Middle frontal gyrus (tissue), 1 donor: ENCODE measurements at regions not wholly inside any gene's neighbourhood (a gene's known extent, or its start where the extent isn't known, plus 50 kb on each side); places are given as distances from the start of the nearest gene placed in this dataset.

ENCODE experiments used
- DNase-seq: peaks from one replicate; pipeline ENCODE4 v3.0.0-alpha.2; 2015; ENCODE audit warnings: low spot score; ENCODE audit errors: extremely low spot score

DNA sequence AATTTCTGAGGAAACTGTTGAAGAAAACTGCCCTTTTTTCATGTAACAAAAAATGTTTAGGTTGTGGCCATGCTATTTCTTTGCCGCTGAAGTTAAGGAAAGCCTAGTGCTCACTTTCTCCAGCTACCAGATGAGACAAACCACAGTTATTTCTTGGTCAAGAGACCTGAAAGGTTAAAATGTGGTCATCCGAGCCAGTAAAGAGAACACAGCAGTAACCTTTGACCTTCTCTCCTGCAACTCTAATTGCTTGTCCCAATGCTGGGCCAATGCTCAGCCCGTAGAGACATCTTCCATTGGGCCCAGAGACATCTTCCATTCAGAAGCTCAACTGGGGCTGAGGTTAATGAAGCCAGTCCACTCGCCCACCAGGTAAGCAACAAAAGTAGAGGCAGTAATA is 109.8 kb upstream of the CPSF6 start:
- DNase-seq, result no peak

DNA sequence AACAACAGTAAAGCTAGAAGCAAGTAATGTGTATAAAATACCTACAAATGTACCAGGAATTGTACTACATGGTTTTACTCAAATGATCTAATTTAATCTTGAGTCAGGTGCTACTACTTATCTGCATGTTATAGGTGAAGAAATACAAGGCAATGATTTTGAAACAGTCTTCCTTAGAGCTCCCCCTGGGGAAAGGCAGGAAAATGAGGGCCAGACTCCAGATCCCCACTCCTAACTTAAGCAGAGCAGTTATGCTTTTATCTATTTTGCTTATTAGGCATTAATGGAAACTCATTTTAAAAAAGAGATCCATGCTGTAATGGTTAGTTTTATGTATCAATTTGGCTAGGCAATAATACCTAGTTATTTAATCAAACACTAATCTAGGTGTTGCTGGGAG is 109.3 kb upstream of the CPSF6 start:
- no peak for DNase-seq

DNA sequence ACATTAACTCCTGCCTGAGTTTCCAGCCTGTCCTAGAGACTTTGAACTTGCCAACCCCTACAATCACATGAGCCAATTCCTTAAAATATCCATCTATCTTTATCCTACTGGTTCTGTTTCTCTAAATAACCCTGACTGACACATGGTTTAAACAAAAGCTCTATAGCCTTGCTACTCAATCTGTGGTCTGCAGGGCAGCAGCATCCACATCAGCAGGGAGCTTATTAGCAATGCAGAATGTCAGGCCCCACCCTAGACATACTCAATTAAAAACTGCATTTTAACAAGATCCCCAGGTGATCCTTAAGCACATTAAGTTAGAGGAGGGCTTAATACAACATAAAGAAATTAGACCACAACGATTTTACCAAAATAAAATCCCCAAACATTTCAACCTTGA is 108.3 kb upstream of the CPSF6 start:
- no peak for DNase-seq

DNA sequence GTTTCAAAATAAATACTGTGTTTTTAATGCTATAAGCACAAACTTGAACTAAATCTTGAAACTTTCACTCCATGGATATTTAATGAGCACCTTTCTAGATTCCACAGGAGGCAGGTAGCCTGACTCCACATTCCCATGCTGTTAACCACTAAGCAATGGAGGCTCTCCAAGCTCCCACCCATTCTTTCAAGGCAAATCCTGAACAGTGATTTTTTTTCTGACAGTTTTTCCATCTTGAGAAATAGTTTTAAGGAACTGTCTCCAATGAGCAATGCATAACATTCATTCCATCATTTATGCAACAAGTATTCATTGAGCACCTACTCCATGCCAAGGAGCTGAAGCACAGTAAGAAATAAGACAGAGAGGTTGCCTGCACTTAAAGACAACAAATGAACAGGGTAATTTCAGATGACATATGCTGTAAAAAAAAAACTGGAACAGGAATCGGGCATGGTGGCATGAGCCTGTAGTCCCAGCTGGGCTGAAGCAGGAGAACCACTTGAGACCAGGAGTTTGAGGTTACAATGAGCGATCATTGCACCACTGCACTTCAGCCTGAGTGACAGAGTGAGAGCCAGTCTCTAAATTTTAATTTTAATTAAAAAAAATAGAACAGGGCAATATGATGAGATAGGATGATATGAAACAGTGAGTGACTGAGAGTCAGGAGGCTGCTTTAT is 102.3 kb upstream of the CPSF6 start:
- DNase-seq, result no peak

DNA sequence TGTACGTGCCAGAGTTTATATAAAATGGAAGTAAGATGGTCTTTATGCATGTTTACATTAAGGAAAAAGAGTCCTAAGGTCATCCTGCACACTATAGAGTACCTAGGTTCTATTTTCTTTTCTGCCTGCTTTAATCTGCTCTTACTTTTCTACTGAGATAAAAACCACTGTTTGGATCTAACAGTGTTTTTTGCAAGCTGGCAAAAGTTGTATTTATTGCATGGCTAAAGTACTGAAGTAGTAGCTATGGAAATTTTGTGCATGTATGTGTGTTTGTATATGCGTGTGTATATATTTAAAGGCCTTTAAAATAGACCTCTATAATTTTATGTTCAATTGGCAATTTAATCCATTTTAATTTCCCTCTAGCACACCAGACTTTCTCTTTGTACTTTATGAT is 98.3 kb upstream of the CPSF6 start:
- no peak for DNase-seq

DNA sequence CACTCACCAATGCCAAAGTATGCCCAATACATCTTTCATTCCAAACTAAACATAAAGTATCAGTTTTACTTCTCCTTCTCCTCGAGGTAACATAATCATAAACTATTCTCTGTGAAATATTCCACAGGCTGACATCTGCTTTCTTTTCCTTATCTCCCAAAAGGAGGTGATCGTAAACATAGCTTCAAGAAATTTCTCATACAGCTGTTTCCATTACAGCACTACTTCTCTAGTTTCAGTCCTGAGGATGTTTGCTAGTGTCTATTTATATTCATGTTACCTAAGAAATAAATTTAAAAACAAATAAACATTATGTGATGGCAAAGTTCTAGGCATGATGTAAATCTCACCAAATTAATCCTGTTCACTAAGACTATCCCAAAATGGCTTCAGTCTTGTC is 90.1 kb upstream of the CPSF6 start:
- DNase-seq, result no peak

DNA sequence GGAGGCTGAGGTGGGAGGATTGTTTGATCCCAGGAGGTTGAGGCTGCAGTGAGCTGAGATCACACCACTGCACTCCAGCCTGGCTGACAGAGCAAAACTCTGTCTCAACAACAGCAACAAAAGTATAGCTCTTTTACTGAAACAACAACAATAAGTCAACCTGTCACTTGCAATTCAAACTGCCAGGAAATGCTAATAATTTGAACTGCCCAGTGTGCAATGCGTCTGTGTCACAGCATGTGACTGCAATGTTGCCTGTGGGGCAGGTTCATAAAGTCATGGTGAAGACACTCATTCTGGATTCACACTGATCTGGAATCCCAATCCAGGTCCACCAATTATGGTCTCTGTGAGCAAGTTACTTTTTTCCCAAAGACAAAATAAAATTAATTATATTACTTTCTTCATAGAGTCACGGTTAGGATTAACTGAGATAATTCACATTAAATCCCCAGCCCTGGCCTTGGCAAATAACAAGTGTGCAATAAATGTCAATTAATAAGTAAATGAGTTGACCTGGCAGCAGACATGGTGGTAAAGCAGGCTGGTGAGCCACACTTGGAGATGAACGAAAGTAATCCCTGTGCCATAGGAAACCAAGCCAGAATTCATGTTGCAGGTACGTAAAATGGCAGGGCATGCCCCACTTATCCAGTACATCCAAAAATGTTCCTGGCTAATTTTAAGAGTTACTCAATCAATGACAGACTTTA is 89.1 kb upstream of the CPSF6 start:
- DNase-seq, result no peak

DNA sequence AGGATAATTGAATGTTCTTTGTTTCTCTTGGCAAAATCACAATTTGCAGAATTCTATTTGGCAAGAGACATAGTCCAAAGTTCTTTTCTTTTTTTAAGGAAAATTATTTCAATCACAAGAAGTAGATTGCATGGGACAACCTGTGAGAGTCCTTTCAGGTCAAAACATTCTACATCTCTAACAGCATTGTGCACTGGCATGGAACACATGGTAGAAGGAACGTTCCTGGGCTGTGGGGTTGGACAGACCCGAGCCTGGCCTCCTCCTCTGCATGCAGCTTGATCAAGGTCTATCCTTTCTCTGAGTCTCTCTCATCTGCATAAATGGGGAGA is 88.6 kb upstream of the CPSF6 start:
- DNase-seq, result no peak

DNA sequence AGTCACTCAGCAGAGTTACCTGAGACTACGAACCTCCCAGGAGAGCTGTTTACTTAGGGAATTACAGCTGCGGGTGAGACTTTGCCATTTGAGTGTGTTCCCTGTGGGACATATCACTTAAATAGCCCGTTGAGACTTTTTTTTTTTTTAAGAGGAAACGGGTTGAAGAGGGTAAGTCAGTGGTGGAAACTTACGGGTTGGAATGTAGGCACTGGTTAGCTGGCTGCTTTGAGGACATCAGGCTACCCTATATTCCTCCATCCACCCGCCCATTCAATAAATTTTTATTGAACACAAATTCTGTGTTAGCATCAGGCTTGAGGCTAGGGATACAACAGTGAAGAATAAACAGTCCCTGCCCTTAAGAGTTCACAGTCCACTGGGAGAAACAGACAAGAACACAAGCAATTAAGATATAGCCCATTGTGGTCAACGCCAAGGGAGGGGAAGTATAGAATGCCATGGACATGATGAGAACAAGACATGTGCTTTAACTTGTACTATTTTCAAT is 88.1 kb upstream of the CPSF6 start:
- no peak for DNase-seq

DNA sequence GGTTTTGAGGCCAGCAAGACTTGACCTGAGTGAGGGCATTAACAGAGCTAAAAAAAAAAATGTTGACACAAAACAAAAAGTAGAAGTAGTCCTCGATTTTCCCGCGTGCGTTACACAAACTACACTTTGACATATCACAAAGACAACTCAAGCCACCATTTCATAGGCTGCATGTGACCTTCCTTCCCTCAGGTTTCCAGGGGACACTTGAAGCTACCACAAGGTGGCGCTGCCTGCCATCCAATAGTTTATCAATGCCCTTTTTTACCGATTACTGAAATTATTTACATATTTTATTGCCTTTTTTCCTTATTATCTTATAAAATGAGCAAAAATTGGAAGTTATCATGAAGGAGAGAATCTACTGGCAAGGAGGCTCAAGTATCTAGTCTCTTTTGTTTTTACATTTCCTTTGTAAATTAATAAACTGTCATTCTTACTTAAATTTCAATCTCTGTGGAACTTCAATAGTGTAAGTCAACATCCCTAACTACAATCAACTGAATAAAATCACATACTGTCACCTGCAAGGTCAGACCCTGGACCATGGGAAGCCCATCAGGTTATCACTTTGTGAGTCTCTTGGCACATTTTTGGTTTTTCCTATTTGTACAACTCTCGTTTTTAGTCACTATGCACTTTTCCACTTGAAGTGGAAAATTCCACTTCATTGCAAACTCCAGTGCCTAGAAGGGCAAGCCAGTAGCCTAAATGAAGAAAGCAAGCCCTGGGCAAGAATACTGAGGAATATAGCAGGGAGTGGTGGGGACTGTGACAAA is 84.6 kb upstream of the CPSF6 start:
- no peak for DNase-seq

DNA sequence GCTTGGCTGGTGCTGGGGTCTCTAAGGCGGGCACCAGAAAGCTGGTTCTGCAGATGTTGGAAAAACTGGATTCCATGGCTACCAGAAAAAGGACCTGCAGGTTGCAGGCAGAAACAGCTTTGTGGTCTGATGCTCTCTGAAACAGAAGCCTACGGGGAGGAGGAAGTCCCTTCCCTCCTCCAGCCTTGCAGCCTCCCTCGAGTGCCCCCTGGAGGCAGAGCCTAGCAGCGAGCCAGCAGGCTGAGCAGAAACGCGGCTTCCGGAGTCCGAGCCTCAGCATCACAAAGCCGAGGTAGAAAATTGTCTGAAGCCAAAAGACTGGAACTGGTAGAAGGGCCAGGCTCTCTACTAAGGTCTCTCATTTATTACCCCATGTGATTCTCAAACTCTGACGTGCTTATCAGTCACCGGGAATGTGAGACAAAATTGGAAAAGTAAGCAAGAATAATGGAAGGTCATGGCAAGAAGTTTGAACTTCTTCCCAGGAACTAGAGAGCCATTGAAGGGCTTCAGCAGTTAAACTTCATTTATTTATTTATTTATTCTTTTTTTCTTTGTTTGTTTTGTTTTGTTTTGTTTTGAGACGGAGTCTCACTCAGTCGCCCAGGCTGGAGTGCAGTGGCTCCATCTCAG is 82.2 kb upstream of the CPSF6 start:
- DNase-seq, result peak; percentile 79

DNA sequence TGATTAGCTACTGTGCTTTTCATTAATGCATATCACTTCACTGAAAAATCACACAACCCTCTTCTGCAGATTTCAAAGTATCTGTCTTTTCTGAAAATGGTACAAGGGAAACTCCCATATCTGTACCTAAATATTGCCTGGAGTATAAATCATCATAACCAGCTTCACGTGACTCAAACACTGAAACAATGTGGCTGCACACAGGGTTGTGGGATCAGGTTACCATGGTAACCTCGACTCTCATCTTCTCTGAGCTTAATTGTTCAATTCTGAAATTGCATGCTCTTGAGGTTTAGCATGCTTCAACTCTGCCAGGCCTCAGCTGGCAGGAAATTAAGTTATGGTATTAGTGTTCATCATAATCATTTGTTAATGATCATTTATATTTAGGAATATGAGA is 77.5 kb upstream of the CPSF6 start:
- DNase-seq, result no peak

DNA sequence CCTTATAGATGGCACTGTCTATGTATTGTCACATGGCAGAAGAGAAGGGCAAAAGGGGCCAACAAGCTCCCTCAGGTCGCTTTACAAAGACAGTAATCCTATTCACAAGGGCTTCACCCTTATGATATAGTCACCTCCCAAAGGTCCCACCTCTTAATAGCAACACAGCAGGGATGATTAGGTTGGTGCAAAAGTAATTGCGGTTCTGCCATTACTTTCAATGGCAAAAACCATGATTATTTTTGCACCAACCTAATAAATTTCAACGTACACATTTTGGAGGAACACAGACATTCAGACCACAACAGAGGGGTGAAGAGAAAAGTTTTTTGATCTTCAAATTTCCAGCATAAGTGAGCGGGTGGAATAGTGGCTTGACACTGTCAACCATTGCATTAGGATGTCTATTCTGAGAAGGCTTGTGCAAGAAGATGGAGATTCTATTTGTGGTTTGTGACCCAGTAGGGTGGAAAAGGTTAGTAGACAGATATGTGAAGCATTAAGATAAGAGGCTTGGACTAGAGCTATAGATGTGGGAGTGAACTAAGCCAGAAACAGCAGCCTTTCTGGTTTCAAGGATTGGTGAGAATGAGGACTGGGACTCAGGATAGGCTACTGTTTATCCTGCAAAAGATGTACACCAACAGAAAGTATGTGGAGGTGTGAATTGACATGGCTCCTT is 75.5 kb upstream of the CPSF6 start:
- no peak for DNase-seq

DNA sequence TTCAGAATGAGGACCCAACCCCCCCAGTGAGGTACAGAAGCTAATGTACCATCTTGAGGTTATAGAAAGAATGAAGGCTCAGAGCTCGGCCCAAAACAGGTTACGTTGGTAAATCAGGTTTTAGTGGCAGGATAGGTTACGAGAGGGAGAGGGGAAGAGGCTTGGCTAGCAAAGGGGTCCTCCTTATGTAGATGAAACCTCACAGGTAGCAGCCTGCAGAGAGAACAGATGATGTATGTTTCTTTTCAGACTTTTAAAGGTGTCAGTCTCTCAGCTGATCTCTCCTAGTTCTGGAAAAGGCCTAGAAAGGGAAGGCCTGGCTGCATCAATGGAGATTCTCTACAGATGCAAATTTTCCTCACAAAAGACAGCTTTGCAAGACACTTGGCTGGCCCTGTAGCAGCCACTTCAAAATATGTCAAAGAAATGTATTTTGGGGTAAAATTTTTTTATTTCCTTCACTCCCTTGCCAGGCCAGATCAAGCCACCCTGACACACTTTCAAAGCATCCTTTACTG is 71.7 kb upstream of the CPSF6 start:
- no peak for DNase-seq

DNA sequence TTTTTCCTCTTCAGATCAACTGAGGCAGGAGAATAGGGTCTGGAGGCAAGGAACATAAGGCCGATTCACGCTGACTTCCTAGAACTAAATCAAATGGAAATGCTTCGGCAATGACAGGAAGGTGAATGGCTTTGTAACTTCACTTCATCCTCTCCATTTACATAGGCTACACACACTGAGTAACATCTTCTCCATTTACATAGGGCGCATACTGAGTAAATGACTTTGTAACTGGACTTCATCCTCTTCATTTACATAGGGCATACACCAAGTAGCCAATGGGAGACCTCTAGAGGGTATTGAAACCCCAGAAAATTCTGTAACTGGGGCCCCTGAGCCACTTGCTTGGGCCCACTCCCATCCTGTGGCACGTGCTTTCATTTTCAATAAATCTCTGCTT is 71.0 kb upstream of the CPSF6 start:
- DNase-seq, result no peak

DNA sequence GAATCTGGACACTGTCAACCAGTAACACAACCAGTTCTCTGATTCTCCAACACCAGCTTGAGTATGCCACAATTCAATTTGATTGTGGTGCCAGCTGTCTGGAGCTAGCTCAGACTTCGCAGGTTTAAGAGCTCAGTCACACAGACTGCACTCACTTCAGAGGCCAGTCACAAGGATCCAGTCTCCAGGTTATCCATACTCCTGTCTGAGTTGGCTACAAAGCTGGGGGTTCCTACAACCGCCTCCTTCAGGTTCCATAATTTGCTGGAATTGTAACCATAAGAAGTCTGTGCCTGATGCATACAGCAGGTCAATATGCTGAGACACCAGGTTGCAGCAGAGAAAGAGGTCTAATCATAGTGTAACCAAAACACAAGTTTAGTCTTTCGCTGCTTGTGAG is 70.5 kb upstream of the CPSF6 start:
- DNase-seq, result no peak

DNA sequence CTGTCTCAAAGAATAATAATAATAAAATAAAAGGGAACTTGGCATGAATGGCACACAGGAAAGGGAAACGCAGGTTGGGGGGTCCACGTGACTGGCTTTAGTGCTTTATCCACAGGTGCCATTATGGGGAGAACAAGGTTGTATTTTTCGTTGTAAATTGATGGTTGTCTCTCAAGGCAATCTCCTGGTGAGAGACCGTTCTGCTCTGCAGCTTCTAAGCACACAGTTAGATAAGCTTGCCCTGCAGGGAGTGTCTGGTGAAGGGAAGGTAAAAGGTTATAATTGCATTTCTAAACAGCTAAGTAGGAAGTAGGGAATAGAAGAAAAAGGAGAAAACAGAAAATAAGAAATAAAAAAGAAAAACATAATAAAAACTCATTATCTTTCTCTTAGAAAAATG is 69.1 kb upstream of the CPSF6 start:
- DNase-seq, result no peak

DNA sequence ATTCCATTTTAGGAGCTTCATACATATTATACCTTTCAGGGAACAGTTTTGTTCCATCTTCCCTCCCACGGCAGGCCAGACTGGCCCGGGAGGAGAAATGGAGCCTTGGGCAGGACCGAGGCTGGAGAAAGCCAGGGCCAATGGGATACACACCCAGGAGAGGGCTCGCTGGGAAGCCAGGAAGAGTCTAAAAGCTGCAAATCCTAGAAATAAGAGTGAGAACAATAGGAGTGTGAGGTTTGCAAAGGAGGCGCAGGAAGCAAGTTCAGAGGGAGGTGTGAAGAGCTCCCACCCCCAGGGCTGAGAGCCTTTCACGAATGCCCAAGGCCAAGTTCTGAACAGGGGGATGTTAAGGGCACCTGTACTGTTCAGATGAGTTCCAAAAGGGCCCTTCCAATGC is 67.5 kb upstream of the CPSF6 start:
- DNase-seq, result no peak

DNA sequence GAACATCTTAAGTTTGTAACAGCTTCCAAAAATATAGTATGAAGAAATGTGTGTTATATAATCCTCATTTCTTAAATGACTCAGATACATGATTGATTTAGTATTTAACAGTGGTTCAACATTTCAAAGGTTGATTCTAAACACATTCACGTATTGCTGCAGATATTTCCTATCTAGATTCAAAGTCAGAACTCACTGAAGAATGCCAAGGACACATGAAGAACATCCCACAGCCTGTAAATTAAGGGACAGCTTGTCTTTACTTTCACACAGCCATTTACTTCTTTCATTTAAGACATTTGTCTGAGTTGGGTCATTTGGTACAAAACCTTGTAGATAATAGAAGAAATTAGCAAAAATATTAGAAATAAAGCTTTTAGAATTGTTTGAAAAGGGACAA is 66.9 kb upstream of the CPSF6 start:
- no peak for DNase-seq

DNA sequence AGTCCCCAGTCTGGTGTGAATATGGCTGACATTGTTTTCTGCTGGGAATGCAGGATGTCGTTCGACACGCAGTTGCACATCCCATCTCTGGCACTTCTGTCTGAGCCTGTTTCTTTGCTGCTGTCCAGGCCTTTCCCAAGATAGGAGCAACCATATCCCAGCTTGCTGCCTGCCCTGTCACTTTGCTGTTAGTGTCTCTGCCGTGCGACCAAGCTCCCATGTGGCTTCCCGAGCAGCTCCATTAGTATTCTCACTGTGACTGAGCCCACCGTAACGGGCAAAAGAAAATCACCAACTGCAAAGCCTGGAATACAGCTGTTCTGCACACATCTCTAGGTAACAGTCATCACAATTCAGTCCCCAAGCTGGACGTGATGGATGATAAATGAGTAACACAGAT is 66.0 kb upstream of the CPSF6 start:
- DNase-seq, result no peak

DNA sequence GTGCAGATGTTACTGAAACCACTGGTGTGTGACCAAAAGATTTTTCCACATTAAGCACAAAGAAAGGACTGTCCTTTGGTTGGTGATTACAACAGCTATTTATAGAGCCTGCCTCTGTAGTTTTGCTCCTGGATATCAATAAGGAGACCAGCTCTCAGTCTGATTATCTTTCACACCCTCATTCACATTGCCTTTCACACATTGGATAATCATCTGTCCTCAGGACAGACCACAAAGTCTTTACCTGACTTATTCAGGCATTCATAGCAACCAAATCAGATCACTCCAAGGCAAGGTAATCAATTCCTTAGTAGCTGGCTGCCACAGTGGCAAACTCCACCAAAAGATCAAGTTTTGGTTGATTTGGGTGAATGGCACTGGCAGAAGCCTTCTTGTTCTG is 59.6 kb upstream of the CPSF6 start:
- DNase-seq, result no peak
